GM12878 (cell line): ENCODE measurements at regions not wholly inside any gene's neighbourhood (a gene's known extent, or its start where the extent isn't known, plus 50 kb on each side); places are given as distances from the start of the nearest gene placed in this dataset.
"Not testable (repeated sequence)": the region's sequence is repeated elsewhere in the genome, so short reads cannot be mapped to it uniquely, and the experiment has no call there.

Experiments
- ATAC-seq: fragments of 200-7000 bp; cut with Tn5 transposase; 3 replicates; pipeline ENCODE4 v1.9.1; 2020; ENCODE audit warnings: mild to moderate bottlenecking, moderate library complexity
- BruUV-seq: library from RNA; stranded (reverse); fragments of 400-500 nt; replicated peaks from 2 replicates; lab custom pipeline; 2021; lab: Mats Ljungman, UMichigan
- CTCF ChIA-PET: fragments of 300-600 bp; sonication (Branson Sonifier 250); formaldehyde crosslinking; extraction: SDS; loops from one replicate; lab custom pipeline; 2021; ENCODE audit warnings: inconsistent platforms; lab: Yijun Ruan, JAX
- POLR2A ChIA-PET: fragments of 350-600 bp; formaldehyde crosslinking; extraction: SDS; loops from one replicate; lab custom pipeline; 2021; ENCODE audit warnings: inconsistent platforms; lab: Charles Lee
- RAD21 ChIA-PET: fragments of 300-600 bp; sonication (Branson Sonifier 250); formaldehyde crosslinking; loops from one replicate; lab custom pipeline; 2023; ENCODE audit warnings: antibody characterized with exemption; ENCODE audit not compliant: unreplicated experiment; lab: Charles Lee
- SMC1A ChIA-PET: fragments of 300-600 bp; sonication (Branson Sonifier 250); formaldehyde crosslinking; loops from one replicate; lab custom pipeline; 2023; ENCODE audit not compliant: unreplicated experiment, uncharacterized antibody; lab: Charles Lee
- DNase-seq: peaks from one replicate; pipeline ENCODE4 v3.0.0-alpha.2; 2011; ENCODE audit warnings: low read depth, low spot score
- FAIRE-seq: peaks from 3 replicates; lab custom pipeline; 2011; peaks lifted over from hg19 to GRCh38; lab: Jason Lieb, UNC
- H2AFZ ChIP-seq: 2 replicates; pipeline ENCODE4 v1.6.0; 2011; ENCODE audit warnings: low read depth, low read length, control low read depth; ENCODE audit not compliant: control insufficient read depth
- H3K27ac ChIP-seq: 2 replicates; pipeline ENCODE4 v1.5.1; 2011; ENCODE audit warnings: control low read depth; ENCODE audit not compliant: control insufficient read depth, insufficient read depth
- H3K27me3 ChIP-seq, 2 experiments: replicated peaks in 1 of 2; 2 replicates each; pipeline versions ENCODE4 v1.6.0 to v1.6.1; 2011; ENCODE audit warnings: low read length in 1 of 2; ENCODE audit not compliant: control insufficient read depth in 2 of 2, insufficient read depth in 2 of 2
- H3K36me3 ChIP-seq, 2 experiments: 2 replicates each; pipeline ENCODE4 v1.5.1; 2011; ENCODE audit warnings: low read length in 1 of 2; ENCODE audit not compliant: control insufficient read depth in 2 of 2, insufficient read depth in 2 of 2
- H3K4me1 ChIP-seq: 2 replicates; pipeline ENCODE4 v1.6.1; 2011; ENCODE audit warnings: mild to moderate bottlenecking, low read length, moderate library complexity, mixed read lengths; ENCODE audit not compliant: control insufficient read depth, insufficient read depth
- H3K4me2 ChIP-seq: 2 replicates; pipeline ENCODE4 v1.6.0; 2011; ENCODE audit warnings: control low read depth; ENCODE audit not compliant: control insufficient read depth, insufficient read depth
- H3K4me3 ChIP-seq: fragments of 200-600 bp; sonication (generic); 2 replicates; pipeline ENCODE4 v1.5.1; 2016
- H3K79me2 ChIP-seq: 2 replicates; pipeline ENCODE4 v1.6.0; 2011; ENCODE audit warnings: low read length; ENCODE audit not compliant: control insufficient read depth, insufficient read depth
- H3K9ac ChIP-seq: 2 replicates; pipeline ENCODE4 v1.8.0; 2011; ENCODE audit warnings: low read length, control low read depth, mixed read lengths; ENCODE audit not compliant: control insufficient read depth, insufficient read depth
- H3K9me3 ChIP-seq: replicated peaks from 3 replicates; pipeline ENCODE4 v1.5.1; 2011; ENCODE audit warnings: mild to moderate bottlenecking, low read length; ENCODE audit not compliant: control insufficient read depth, insufficient read depth
- H4K20me1 ChIP-seq: 2 replicates; pipeline ENCODE4 v1.6.0; 2011; ENCODE audit not compliant: control insufficient read depth, insufficient read depth
- STAT3 ChIP-seq: IDR thresholded peaks from 2 replicates; pipeline ENCODE4 v1.6.1; 2011; ENCODE audit warnings: low read depth, low read length, improper control_type of control experiment
- WGBS: methylation state at CpG from one replicate; pipeline ENCODE4 v1.1.6; 2016; ENCODE audit warnings: low lambda C conversion rate; ENCODE audit not compliant: insufficient replicate concordance, insufficient coverage; ENCODE audit errors: missing lambda C conversion rate; 5-methylcytosine and 5-hydroxymethylcytosine counted together
- in situ Hi-C: fragments of 300-500 bp; cut with MboI; formaldehyde crosslinking; loops from 9 replicates; pipeline ENCODE4 v1.14.3; 2018; ENCODE audit warnings: mixed read lengths
- intact Hi-C: fragments of 100-400 bp; cut with micrococcal nuclease; formaldehyde crosslinking; loops from one replicate; pipeline ENCODE4 v1.14.2; 2022; ENCODE audit not compliant: unreplicated experiment

GRCh38 chr2:175840765-175841164 lies 161.3 kb downstream of the LNPK start:
- RAD21 ChIA-PET, in situ Hi-C loops, FAIRE-seq, H3K9me3 ChIP-seq, DNase-seq, H3K4me1 ChIP-seq, H3K27me3 ChIP-seq, H3K79me2 ChIP-seq, intact Hi-C loops, BruUV-seq, ATAC-seq, POLR2A ChIA-PET, H3K27ac ChIP-seq, H3K4me3 ChIP-seq, H3K9ac ChIP-seq, H3K36me3 ChIP-seq, SMC1A ChIA-PET, H4K20me1 ChIP-seq, H3K4me2 ChIP-seq, H2AFZ ChIP-seq, CTCF ChIA-PET: not testable (repeated sequence)
- WGBS = 23% methylated on average over 3 of the region's 3 CpGs

DNA sequence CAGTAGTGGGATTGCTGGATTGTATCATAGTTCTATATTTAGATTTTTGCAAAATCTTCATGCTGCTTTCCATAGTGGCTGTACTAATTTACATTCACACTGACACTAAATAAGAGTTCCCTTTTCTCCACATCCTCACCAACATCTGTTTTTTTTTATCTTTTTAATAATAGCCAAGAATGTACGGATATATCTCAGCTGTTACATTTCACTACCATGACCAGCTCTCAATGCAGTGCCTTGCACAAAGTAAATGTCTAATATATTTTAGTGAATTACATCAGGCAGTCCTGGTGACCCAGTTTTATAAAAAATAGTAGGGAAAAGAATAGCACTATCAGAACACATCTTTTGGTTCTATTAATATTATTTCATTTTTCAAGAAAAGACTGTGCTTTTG lies 161.8 kb downstream of the LNPK start:
- intact Hi-C loops = no loop called here
- Histone ChIP-seq H2AFZ (no peak overlapping the region), H3K79me2 (no peaks in the 10 kb centered on the region), H3K27ac (no peak overlapping the region), H3K4me3 (no peak overlapping the region), H3K4me2 (no peak overlapping the region), H4K20me1 (no peaks in the 10 kb centered on the region), H3K9ac (no peak overlapping the region), H3K9me3 (no peaks in the 10 kb centered on the region), H3K4me1 (no peaks in the 10 kb centered on the region), H3K27me3 (no peaks in the 10 kb centered on the region; a peak in 1 of 4 replicates), H3K36me3 (no peaks in the 10 kb centered on the region)
- in situ Hi-C loops = no loop called here
- RAD21 ChIA-PET = no interaction called here
- CTCF ChIA-PET = no interaction called here
- POLR2A ChIA-PET = no interaction called here
- ATAC-seq (no peak), FAIRE-seq (no peak), DNase-seq (no peak)
- no peak for TF ChIP-seq STAT3
- SMC1A ChIA-PET = no interaction called here
- 31% methylated on average over 1 of the region's 1 CpG for WGBS
- BruUV-seq = no TSS peak
